Ascending aorta (tissue), 2 donors: ENCODE measurements at regions not wholly inside any gene's neighbourhood (a gene's known extent, or its start where the extent isn't known, plus 50 kb on each side); places are given as distances from the start of the nearest gene placed in this dataset.
"Not testable (repeated sequence)": the region's sequence is repeated elsewhere in the genome, so short reads cannot be mapped to it uniquely, and the experiment has no call there.

Experiments
- DNase-seq, 2 donors: peaks; one replicate each; pipeline ENCODE4 v3.0.0-alpha.2; 2019; ENCODE audit warnings: low spot score in 2 of 2
- H3K27ac ChIP-seq, 2 donors: fragments of 200-600 bp; sonication (generic); one replicate each; pipeline ENCODE4 v1.5.1; 2016 to 2017; ENCODE audit warnings: mild to moderate bottlenecking in 1 of 2
- H3K27me3 ChIP-seq: fragments of 200-600 bp; sonication (generic); one replicate; pipeline ENCODE4 v1.5.1; 2017
- H3K36me3 ChIP-seq, 2 donors: fragments of 200-600 bp; sonication (generic); one replicate each; pipeline ENCODE4 v1.5.1; 2016
- H3K4me1 ChIP-seq, 2 donors: fragments of 200-600 bp; sonication (generic); one replicate each; pipeline ENCODE4 v1.5.1; 2016 to 2017; ENCODE audit warnings: mild to moderate bottlenecking in 1 of 2
- H3K4me3 ChIP-seq, 2 donors: fragments of 200-600 bp; sonication (generic); one replicate each; pipeline ENCODE4 v1.5.1; 2016 to 2017; ENCODE audit warnings: mild to moderate bottlenecking in 1 of 2
- H3K9me3 ChIP-seq, 2 donors: fragments of 200-600 bp; sonication (generic); one replicate each; pipeline ENCODE4 v1.5.1; 2016
- CTCF ChIP-seq, 3 experiments: fragments of 200-600 bp in 2 of 3; fragments of 450-650 bp in 1 of 3; sonication (generic) in 2 of 3; IDR thresholded peaks; one replicate each; pipeline ENCODE4 v1.5.1; 2016 to 2019; ENCODE audit warnings: antibody characterized with exemption in 3 of 3, mild to moderate bottlenecking in 1 of 3, moderate library complexity in 1 of 3
- intact Hi-C: fragments of 100-400 bp; cut with DNase I; formaldehyde crosslinking; loops from one replicate; pipeline ENCODE4 v1.15.1; 2023

DNA sequence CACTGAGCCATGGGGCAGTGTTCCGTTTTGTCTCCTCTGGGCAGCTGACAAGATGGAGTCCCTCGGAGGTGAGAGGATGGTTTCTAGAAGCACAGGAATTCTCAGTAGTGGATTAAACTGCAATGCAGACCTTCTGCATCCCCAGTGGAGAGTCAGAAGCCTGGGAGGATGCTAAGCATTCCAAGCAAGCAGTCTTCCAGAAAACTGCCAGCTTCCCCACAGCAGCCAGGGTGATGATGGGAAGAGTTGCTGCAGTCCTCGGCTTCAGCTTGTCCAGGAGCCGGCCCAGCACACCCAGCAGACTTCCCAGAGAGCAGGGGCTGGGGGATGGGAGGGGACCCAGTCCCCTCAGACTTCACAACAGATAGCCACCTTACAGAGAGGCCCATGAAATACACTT is 163.6 kb downstream of the LY86 start:
- H3K36me3 ChIP-seq: no peaks in the 10 kb centered on the region
- H3K4me3 ChIP-seq: no peak overlapping the region
- no peaks in the 10 kb centered on the region for H3K9me3 ChIP-seq
- no peak overlapping the region for H3K27ac ChIP-seq
- no peaks in the 10 kb centered on the region for H3K4me1 ChIP-seq
- no peaks in the 10 kb centered on the region for H3K27me3 ChIP-seq
- no peak for TF ChIP-seq CTCF (IDR thresholded peaks at IDR 0.05)
- intact Hi-C loops: no loop called here
- DNase-seq: no peak

GRCh38 chr6:6753301-6753700 is 164.8 kb downstream of the LY86 start:
- intact Hi-C loops: no loop called here

DNA sequence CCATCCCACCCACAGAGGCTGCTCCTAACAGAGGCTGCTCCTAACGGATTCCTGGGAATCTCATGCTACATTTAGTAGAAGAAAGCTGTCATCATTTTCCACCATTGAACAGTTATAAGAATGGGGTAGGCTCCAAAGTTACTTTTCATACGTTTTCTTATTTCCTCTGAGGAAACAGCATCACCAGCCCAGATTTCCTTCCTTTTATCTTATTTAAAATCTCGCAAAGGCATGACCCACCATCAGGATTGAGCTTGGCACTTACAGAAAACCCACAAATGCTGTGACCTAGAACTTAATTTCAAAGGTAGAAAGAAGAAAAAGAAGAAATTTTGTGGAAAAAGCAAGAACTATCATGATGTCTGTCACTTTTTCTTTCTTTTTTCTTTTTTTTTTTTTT is 168.0 kb downstream of the LY86 start:
- no peak for TF ChIP-seq CTCF (IDR thresholded peaks at IDR 0.05)
- intact Hi-C loops: no loop called here
- Histone ChIP-seq H3K4me1 (no peaks in the 10 kb centered on the region), H3K4me3 (no peak overlapping the region), H3K9me3 (no peaks in the 10 kb centered on the region), H3K27ac (no peak overlapping the region), H3K36me3 (no peaks in the 10 kb centered on the region), H3K27me3 (no peaks in the 10 kb centered on the region)
- no peak for DNase-seq

More at GRCh38 chr6:6753301-6753700, 164.8 kb downstream of the LY86 start:
- Histone ChIP-seq H3K4me1 (no peaks in the 10 kb centered on the region), H3K9me3 (no peaks in the 10 kb centered on the region), H3K4me3 (no peak overlapping the region), H3K27me3 (no peaks in the 10 kb centered on the region), H3K27ac (no peak overlapping the region), H3K36me3 (no peaks in the 10 kb centered on the region)
- DNase-seq: no peak
- TF ChIP-seq CTCF (IDR thresholded peaks at IDR 0.05): no peak

- DNase-seq: no peak
- Histone ChIP-seq H3K27me3 (no peaks in the 10 kb centered on the region), H3K4me3 (no peak overlapping the region), H3K9me3 (no peaks in the 10 kb centered on the region), H3K36me3 (no peaks in the 10 kb centered on the region), H3K27ac (no peak overlapping the region), H3K4me1 (no peaks in the 10 kb centered on the region)
- intact Hi-C loops: no loop called here
- TF ChIP-seq CTCF (IDR thresholded peaks at IDR 0.05): no peak
Observed at GRCh38 chr6:6758546-6758914, 170.0 kb downstream of the LY86 start.

GRCh38 chr6:6758915-6759654 is 170.6 kb downstream of the LY86 start:
- no peaks in the 10 kb centered on the region for H3K27me3 ChIP-seq
- intact Hi-C loops: no loop called here
- peak in 1 of 2 donors; percentile 74 for DNase-seq
- H3K4me3 ChIP-seq: no peak overlapping the region
- no peaks in the 10 kb centered on the region for H3K4me1 ChIP-seq
- no peak overlapping the region for H3K27ac ChIP-seq
- H3K36me3 ChIP-seq: no peaks in the 10 kb centered on the region
- peak; percentile 11 to 31 (median 21) for TF ChIP-seq CTCF (IDR thresholded peaks at IDR 0.05)
- no peaks in the 10 kb centered on the region for H3K9me3 ChIP-seq

DNA sequence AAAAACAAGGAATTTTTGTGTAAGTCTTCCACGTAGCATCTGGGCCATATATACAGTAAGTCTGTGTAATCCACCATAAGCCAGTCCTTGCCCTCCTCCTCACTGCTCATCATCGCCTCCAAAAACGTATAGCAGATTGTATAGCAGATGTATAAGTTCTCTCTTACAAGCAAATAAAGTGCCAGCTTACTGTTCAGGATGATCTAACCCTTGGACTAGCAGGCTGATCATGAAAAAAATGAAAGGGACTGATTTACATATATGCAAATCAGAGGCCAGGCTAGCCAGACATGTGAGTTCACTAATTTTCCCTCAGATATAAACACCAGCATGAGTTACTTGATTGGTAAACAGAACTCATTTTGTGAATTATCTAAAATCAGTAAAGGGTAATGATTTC is 171.5 kb downstream of the LY86 start:
- no peaks in the 10 kb centered on the region for H3K9me3 ChIP-seq
- H3K4me3 ChIP-seq: no peak overlapping the region
- no peak overlapping the region for H3K27ac ChIP-seq
- no peaks in the 10 kb centered on the region for H3K36me3 ChIP-seq
- intact Hi-C loops: no loop called here
- no peak for TF ChIP-seq CTCF (IDR thresholded peaks at IDR 0.05)
- H3K27me3 ChIP-seq: no peaks in the 10 kb centered on the region
- no peaks in the 10 kb centered on the region for H3K4me1 ChIP-seq
- no peak for DNase-seq

- intact Hi-C loops, H3K9me3 ChIP-seq, H3K27ac ChIP-seq, H3K27me3 ChIP-seq, H3K4me1 ChIP-seq, DNase-seq, H3K4me3 ChIP-seq, H3K36me3 ChIP-seq: not testable (repeated sequence)
Observed at GRCh38 chr6:6762566-6762965, 174.0 kb downstream of the LY86 start.
